Daoy (cell line): ENCODE measurements at regions not wholly inside any gene's neighbourhood (a gene's known extent, or its start where the extent isn't known, plus 50 kb on each side); places are given as distances from the start of the nearest gene placed in this dataset.
"Not testable (repeated sequence)": the region's sequence is repeated elsewhere in the genome, so short reads cannot be mapped to it uniquely, and the experiment has no call there.

Experiments used
- DNase-seq: peaks from one replicate; pipeline ENCODE4 v3.0.0-alpha.2; 2015; ENCODE audit warnings: low read depth

- peak; percentile 34 for DNase-seq
These were observed 51.0 kb downstream of the IARS1 start for GRCh38 chr9:92242260-92243136.

- DNase-seq = no peak
These were observed 56.6 kb downstream of the IARS1 start for GRCh38 chr9:92236915-92237314.

GRCh38 chr9:92236465-92236864 lies 57.0 kb downstream of the IARS1 start:
- no peak for DNase-seq

GRCh38 chr9:92234514-92234913 lies 59.0 kb downstream of the IARS1 start:
- DNase-seq = no peak

GRCh38 chr9:92232190-92232589 lies 61.3 kb downstream of the IARS1 start:
- DNase-seq = no peak

- no peak for DNase-seq
These were observed 64.9 kb downstream of the IARS1 start for GRCh38 chr9:92228628-92229027.

GRCh38 chr9:92224177-92224576 lies 69.3 kb downstream of the IARS1 start:
- no peak for DNase-seq

- DNase-seq = no peak
These were observed 69.7 kb downstream of the IARS1 start for GRCh38 chr9:92223758-92224157.

- DNase-seq = no peak
These were observed 84.6 kb downstream of the IARS1 start for GRCh38 chr9:92208693-92209524.

- no peak for DNase-seq
These were observed 87.0 kb downstream of the IARS1 start for GRCh38 chr9:92206488-92206887.

- not testable (repeated sequence) for DNase-seq
These were observed 88.7 kb upstream of the SPTLC1 start for GRCh38 chr9:92203887-92204286.

GRCh38 chr9:92198237-92198636 lies 83.0 kb upstream of the SPTLC1 start:
- not testable (repeated sequence) for DNase-seq

- DNase-seq = no peak
These were observed 81.7 kb upstream of the SPTLC1 start for GRCh38 chr9:92196909-92197308.

- no peak for DNase-seq
These were observed 81.2 kb upstream of the SPTLC1 start for GRCh38 chr9:92196400-92196799.

GRCh38 chr9:92191801-92192200 lies 76.6 kb upstream of the SPTLC1 start:
- DNase-seq = peak; percentile 71

- DNase-seq = no peak
These were observed 75.2 kb upstream of the SPTLC1 start for GRCh38 chr9:92190536-92190790.

- DNase-seq = no peak
These were observed 74.7 kb upstream of the SPTLC1 start for GRCh38 chr9:92189782-92190535.

GRCh38 chr9:92188969-92189781 lies 74.0 kb upstream of the SPTLC1 start:
- DNase-seq = no peak

GRCh38 chr9:92187989-92188714 lies 72.9 kb upstream of the SPTLC1 start:
- DNase-seq = peak; percentile 45

GRCh38 chr9:92187390-92187789 lies 72.2 kb upstream of the SPTLC1 start:
- no peak for DNase-seq

GRCh38 chr9:92186631-92187030 lies 71.4 kb upstream of the SPTLC1 start:
- DNase-seq = no peak
